Limb (tissue), 2 donors: ENCODE measurements at regions not wholly inside any gene's neighbourhood (a gene's known extent, or its start where the extent isn't known, plus 50 kb on each side); places are given as distances from the start of the nearest gene placed in this dataset.
"Not testable (repeated sequence)": the region's sequence is repeated elsewhere in the genome, so short reads cannot be mapped to it uniquely, and the experiment has no call there.

Source experiments
- DNase-seq, 2 donors: peaks; one replicate each; pipeline ENCODE4 v3.0.0-alpha.2; 2016; ENCODE audit errors: extremely low spot score in 2 of 2

- no peak for DNase-seq
These were observed 577.3 kb upstream of the ZP4 start for GRCh38 chr1:238468068-238468467.

- DNase-seq: no peak
These were observed 575.7 kb upstream of the ZP4 start for GRCh38 chr1:238466459-238466858.

DNA sequence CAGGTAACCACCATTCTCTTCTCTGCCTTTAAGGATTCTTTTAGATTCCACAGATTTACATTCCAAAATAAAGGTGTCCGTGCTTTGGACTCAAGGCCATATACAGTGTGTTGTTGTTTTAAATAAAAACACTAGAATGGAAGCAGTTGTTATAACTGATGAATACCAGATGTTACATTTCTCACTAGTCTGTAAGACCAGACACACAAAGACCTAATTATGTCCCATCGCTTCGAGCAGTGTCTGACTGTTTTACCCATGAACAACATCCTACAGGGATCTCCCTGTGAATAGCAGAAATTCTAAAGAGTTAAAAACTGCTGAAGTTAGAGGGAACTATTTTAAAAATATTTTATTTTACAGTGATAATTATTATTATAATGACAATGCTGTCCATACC is 574.7 kb upstream of the ZP4 start:
- DNase-seq: peak in 1 of 2 donors; percentile 22

GRCh38 chr1:238458899-238459298 is 568.2 kb upstream of the ZP4 start:
- no peak for DNase-seq

- no peak for DNase-seq
These were observed 566.9 kb upstream of the ZP4 start for GRCh38 chr1:238457610-238458009.

GRCh38 chr1:238451781-238452310 is 561.1 kb upstream of the ZP4 start:
- no peak for DNase-seq

DNA sequence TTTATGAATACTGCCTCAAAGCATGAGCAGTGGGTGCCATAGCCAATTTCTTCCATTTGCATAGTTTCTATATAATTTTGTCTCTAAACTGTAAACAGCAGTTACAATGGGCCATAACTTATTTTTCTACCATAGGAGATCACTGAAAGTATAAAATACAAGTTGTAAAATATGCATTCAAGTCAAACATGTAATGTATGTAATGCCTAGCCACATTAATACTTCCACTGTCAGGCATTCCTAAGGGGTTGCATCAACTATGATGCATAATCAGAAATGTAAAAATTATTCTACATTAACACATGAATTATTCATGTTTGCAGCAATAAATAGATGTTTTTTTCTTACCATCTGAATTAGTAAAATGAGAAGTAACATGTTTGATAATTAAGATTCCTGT is 560.3 kb upstream of the ZP4 start:
- no peak for DNase-seq

DNA sequence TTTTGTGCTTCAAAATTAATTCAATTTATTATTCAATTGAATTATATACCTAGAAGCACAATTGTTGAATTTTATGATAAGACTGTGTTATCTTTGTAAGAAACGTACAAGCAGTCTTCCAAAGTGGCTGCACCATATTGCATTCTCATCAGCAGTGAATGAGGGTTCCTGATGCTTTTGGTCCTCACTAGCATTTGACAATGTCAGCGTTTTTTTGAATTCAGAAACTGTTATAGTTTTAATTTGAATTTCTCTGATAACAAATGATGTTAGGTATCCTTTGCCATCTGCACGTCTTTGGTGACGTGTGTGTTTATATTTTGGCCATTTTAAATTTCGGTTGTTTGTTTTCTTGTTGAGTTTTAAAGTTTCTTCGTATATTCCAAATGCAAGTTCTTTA is 553.0 kb upstream of the ZP4 start:
- DNase-seq: no peak

GRCh38 chr1:238439511-238439910 is 548.8 kb upstream of the ZP4 start:
- DNase-seq: no peak

DNA sequence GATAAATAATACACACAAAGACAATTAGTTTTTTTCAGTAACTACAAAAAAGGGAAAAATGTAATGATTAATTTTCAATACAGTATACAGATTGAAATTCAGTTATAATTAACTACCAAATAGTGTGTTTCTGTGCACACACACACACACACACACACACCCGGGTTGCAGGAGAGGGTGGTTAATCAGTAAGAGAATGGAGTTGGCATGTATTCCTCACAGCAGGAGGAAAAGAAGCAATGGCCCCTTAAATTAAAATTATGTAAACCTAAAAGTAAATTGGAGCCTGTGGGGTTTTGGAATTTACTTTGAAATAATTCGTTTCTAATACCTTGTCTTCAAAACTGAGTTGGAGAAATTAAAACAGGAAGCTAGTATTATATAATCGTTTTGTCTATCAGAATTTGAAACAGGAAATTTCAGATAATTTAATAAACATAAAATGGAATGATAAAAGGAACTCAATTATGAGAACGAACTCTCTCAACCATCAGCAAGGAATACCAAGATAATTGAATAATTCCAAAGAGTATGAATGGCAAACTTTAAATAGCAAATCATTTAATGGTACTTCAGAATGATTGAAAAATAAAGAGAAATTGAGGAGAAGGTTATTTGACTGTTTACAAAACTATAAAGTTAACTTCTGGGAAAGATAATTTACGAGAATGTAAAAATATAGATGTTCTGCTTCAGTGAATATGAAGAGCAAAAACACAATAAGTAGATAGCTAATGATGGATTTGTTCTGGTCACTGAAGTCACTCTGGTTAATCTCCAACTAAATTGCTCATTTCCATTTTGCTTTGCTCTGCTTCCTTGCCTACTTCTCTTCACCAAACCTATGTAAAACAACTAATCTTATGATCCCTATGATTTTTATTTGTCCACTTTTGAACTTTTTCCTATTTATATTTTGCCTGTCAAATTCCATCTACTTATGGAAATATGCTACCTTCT is 547.9 kb upstream of the ZP4 start:
- DNase-seq: no peak

- DNase-seq: not testable (repeated sequence)
These were observed 539.0 kb upstream of the ZP4 start for GRCh38 chr1:238429703-238430102.

- DNase-seq: no peak
These were observed 528.5 kb upstream of the ZP4 start for GRCh38 chr1:238419209-238419608.

DNA sequence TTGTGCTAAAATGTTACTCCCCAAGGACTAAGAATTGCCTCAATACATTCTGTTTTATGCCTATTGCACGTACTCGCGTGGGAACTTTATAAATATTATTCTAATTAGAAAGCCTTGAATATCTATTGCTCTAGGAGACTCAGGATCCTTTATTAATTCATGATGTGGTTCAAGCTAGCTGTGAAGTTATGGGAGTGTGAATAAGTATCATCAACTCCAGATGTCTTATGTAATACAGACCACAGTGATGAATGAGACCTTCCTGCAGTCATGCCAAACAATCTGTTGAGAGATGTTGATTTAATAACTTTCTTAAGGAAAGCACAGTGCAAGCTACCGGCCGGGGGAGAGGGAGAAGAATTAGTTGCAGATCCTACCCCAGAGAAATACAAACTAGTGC is 519.2 kb upstream of the ZP4 start:
- DNase-seq: peak in 1 of 2 donors; percentile 21

DNA sequence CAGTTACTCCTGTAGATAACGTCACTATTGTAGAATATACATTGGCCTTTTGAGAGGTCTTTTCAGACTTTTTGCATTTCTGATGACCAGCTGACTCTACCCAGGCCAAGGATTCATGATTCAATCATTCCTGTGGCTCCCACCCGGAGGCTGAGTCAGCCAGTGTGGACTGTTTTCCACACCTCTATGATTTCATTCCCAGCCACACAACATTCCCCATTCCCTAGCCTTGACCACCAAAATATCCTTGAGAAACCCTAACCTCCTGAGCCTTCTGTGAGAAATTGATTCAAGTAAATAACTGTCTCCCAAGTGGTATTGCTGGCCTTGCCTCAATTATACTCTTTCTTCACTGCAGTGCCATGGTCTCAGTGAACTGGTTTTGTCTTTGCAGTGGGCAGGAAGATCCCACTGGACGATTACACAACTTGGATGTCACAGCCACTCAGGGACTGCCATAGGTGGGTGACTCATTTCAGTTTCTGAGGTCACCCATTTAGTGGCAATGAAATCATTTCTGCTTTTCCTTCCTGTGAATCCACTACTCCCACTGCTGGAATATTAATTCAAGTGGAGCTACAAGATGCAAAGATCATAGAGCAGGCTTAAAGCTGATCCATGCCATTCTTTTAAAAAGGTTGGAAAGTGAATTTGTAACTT is 518.6 kb upstream of the ZP4 start:
- DNase-seq: peak in 1 of 2 donors; percentile 11

DNA sequence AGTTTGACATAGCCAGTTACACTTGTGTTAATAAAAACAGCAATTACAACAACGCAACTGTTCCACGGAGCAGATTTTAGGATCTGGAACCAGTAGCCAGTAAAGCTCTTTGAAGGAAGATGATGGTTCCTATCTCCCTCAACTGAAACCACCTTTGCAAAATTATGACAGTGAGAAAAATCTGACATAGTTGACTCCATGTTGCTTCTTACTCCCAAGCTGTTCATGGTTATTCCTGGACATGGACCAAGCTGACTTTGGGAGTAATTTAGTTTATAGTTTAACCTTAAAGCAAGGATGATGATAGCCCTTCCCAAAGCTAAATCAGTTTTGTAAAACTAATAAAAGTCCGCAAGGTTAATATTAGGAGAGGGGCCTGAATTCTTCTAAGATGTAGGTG is 518.0 kb upstream of the ZP4 start:
- DNase-seq: no peak

GRCh38 chr1:238406098-238406860 is 515.6 kb upstream of the ZP4 start:
- DNase-seq: no peak

GRCh38 chr1:238404921-238405320 is 514.2 kb upstream of the ZP4 start:
- no peak for DNase-seq

- no peak for DNase-seq
These were observed 513.8 kb upstream of the ZP4 start for GRCh38 chr1:238404481-238404880.

GRCh38 chr1:238401144-238401543 is 510.4 kb upstream of the ZP4 start:
- DNase-seq: no peak

DNA sequence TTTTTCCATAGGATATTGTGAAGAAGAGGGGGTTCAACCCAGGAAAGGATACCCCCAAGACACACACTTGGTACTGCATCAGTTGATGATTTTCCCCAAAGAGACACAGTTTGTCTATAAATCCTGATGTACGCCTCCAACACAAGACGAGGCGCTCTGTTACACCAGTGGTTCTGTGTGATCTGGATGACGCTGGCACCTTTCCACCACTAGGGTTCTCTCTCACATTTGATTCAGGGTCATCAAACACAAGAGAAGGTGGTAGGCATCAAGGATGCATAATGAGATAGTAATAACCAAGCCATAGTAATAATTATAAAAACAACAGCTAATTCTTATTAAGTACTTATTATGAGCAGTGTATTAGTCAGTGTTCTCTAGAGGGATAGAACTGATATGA is 508.8 kb upstream of the ZP4 start:
- no peak for DNase-seq

DNA sequence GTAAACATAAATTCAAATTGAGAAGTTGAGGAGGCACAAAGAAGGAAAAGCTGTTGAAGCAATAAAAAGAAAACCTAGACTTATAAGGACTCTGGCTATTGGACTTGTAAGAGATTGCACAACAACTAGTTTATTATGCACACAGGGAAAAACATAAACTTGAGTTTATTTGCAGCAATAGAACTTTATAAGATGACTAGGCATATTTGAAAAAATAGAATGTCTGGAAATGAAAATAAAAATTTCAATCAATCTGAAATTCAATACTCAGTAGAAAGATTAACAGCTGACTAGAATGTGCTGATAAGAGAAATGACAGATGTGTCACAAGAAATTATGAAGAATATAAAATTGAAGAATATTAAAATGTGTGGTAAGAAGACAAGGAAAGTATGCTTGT is 505.4 kb upstream of the ZP4 start:
- no peak for DNase-seq

DNA sequence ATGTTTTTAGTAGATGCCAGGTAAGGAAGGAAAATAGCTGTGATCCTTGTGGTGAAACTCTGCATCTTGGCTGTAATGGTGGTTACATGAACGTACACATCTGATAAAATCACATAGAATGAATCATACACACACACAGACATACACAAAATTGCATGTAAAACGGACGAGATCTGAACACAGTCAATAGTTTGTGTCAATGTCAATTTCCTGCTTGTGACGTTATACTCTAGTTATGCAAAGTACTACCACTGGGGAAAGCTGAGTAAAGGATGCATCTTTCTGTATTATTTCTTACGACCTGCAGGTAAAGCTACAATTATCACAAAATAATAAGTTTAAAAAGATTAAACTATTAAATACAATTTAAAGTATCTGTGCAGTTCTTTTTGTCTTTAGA is 493.7 kb upstream of the ZP4 start:
- DNase-seq: no peak
